ENCODE measurements at regions not wholly inside any gene's neighbourhood (a gene's known extent, or its start where the extent isn't known, plus 50 kb on each side); places are given as distances from the start of the nearest gene placed in this dataset.
"Not testable (repeated sequence)": the region's sequence is repeated elsewhere in the genome, so short reads cannot be mapped to it uniquely, and the experiment has no call there.

DNA sequence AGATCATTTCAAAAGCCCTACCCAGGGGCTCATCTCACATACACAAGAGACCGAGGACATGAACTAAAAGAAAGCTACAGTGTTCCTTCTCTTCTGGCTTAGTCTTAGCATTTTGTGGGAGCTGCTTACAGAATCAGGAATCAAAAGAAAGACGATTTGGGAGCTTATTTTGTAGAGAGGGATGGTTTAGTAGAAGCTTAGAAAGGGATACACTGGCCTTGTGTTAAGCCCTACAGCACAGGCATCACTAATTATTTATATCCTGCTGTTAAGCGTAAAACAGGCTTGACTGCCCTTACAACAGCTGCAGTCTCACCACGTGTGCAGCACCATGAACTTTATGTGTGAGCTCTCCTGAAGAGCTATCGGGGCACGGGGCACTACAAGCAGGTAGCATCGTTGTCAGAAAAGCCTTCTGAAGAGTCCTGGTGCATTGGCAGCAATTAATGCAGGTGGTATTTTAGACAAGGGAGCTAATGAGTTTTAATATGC lies 798.3 kb downstream of the NXPH1 start:
- no peak for DNase-seq

DNA sequence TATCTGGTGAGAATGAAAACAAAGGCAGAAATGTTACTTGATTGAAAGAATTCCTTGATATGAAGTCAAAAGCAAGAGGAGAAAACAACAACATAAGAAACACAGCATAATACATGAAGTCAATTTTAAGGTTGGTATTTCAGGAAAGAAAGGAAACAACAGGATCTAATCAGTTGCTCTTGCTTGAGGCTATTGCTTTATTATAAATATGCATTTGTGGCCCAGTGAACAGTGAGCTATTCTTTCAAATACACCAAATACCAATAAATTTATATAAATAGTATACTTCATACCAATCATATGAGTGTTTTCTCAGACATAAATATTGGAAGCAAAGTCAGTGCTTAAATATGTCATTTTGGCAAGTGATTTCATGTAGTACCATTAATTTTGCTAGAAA lies 806.6 kb downstream of the NXPH1 start:
- DNase-seq = no peak

DNA sequence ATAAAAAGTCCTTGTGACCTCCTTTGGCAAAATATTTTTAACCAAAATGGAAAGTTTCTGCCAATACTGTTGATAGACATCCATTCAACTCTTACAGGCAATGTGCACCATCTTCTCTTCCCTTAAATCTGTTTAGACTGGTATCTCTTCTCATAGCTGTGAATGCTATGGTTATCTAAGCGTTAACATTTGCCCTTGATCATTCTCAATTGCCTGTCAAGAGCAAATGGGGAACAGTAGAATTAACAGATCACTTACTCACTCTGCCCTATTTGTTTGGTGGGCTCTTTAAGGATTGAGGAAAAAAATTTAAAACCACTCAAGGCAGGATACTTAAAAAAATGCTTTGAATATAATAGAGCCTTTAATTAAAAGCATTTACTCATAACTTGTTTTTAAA lies 808.4 kb downstream of the NXPH1 start:
- DNase-seq = no peak

DNA sequence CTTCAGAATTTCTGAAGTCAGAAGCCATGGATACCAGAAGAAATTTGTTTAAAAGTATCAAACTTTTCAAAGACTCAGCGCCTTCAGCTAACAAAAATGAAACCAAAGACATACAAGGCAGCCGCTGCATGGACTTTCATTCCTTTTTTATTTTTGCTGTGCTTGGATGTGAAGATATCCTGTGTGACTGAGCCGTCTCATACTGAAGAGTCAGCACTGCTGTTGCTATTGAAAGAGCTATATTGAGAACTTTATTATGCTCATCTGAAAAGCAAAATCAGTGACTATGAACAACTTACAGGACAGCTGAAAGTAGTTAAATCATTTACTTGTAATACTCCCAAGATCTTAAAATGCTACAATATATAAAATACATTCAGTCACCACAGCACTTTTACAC lies 809.2 kb downstream of the NXPH1 start:
- no peak for DNase-seq

- DNase-seq = no peak
These were observed 817.5 kb downstream of the NXPH1 start for GRCh38 chr7:9250876-9251275.

GRCh38 chr7:9264395-9264794 lies 831.0 kb downstream of the NXPH1 start:
- DNase-seq = no peak

GRCh38 chr7:9280088-9280487 lies 846.7 kb downstream of the NXPH1 start:
- no peak for DNase-seq

- no peak for DNase-seq
These were observed 849.8 kb downstream of the NXPH1 start for GRCh38 chr7:9283246-9283645.

DNA sequence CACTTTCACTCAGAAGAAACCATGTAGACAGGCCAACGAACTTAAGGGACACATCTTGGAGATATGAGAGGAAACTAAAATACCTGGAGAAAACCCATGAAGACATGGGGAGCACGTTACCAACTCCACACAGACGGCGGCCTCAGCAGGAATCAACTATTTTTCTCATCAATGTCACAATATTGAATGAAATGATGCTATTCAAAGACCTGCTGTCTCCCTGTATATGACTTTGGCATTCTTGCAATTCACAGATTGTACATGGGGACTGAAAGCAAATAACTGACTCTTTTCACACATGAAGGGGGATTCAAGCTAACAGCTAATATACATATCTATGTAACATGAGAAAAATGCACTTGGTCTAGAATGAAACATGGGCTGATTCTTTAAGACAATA lies 869.0 kb downstream of the NXPH1 start:
- DNase-seq = no peak

- no peak for DNase-seq
These were observed 873.7 kb downstream of the NXPH1 start for GRCh38 chr7:9307131-9307530.

DNA sequence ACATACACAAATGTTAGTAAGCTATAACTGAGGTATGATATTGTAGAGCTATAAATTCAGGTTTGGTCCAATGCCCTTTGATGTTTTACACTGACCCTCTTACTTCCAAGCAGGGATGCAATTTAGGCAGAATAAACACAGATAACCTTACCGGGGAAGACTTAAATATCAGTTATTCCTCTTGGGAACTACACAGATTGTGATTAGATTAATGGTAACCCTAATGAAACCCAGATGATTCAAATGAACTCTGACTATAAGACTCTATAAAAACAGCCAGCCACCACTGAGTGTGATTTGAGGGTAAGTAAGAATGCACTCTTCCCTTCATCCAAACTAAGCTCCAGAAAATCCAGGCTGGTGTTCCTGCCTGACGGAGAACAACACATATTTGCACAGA lies 891.1 kb downstream of the NXPH1 start:
- DNase-seq = no peak

- no peak for DNase-seq
These were observed 894.9 kb downstream of the NXPH1 start for GRCh38 chr7:9328296-9328695.

DNA sequence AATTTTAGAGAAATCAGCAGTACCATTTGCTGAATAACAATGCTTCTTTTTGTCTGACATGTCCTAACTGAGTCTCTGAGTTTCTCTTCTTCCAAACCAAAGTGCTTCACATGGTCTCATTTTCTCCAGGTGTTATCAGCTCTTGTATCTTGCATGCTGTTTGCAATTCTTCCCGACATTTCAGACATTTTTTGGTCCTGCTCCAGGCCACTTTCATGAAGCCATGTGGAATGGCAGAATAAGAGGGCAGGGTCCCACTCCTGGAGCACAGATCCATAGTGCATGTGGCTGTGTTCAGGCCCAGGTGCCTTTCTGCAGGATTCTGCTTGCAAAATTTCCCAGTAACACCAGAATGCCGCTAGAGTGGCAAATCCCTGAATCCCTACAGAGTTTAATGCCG lies 916.2 kb downstream of the NXPH1 start:
- DNase-seq = no peak

GRCh38 chr7:9391221-9391620 lies 957.8 kb downstream of the NXPH1 start:
- no peak for DNase-seq

DNA sequence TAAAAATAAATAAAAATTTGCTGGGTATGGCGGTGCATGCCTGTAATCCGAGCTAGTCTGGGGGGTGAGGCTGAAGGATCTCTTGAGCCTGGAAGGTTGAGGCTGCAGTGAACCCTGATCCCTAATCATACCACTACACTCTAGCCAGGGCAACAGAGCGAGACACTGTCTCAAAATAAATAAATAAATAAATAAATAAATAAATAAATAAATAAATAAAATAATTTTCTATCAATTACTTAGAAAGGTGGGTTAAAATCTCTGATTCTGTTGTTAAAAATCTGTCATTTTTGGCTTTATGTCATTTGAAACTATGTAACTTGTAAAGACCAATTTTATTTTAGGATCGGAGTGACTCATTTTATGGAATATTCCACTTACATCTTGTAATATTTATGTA lies 958.6 kb downstream of the NXPH1 start:
- DNase-seq = no peak

- not testable (repeated sequence) for DNase-seq
These were observed 971.0 kb downstream of the NXPH1 start for GRCh38 chr7:9404386-9404785.

GRCh38 chr7:9407816-9408215 lies 974.4 kb downstream of the NXPH1 start:
- DNase-seq = no peak

GRCh38 chr7:9453521-9453920 lies 1020.1 kb downstream of the NXPH1 start:
- no peak for DNase-seq

- DNase-seq = no peak
These were observed 1055.1 kb downstream of the NXPH1 start for GRCh38 chr7:9488555-9488954.

- DNase-seq = no peak
These were observed 1064.9 kb downstream of the NXPH1 start for GRCh38 chr7:9498303-9498702.

GRCh38 chr7:9502269-9502668 lies 1068.9 kb downstream of the NXPH1 start:
- no peak for DNase-seq

DNA sequence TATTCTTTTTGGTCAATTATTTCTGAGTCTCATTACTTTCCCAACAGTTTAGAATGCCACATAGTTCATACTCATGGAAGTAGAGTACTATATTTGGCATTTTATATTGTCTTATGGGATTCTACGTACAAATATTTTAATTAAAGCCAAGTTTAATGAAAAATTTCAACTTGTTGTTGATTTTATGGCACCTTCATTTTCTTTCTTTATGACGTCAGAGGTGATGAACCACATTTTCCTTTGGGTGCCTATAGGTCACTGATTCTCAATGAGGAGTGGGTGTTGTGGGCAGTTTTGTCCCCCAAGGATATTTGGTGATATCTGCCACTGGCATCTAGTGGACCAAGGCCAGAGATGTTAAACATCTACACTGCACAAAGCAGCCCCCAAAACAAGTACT lies 1071.3 kb downstream of the NXPH1 start:
- no peak for DNase-seq

- no peak for DNase-seq
These were observed 1072.1 kb downstream of the NXPH1 start for GRCh38 chr7:9505516-9505915.

- DNase-seq = no peak
These were observed 1073.9 kb downstream of the NXPH1 start for GRCh38 chr7:9507290-9507689.

- DNase-seq = no peak
These were observed 1083.3 kb downstream of the NXPH1 start for GRCh38 chr7:9516662-9517061.

GRCh38 chr7:9523579-9523978 lies 1090.2 kb downstream of the NXPH1 start:
- DNase-seq = no peak

Data from NCI-H2029 treated with DMSO at 0.1 percent for 48 hours (cell line).